ENCODE measurements at regions not wholly inside any gene's neighbourhood (a gene's known extent, or its start where the extent isn't known, plus 50 kb on each side); places are given as distances from the start of the nearest gene placed in this dataset.

DNA sequence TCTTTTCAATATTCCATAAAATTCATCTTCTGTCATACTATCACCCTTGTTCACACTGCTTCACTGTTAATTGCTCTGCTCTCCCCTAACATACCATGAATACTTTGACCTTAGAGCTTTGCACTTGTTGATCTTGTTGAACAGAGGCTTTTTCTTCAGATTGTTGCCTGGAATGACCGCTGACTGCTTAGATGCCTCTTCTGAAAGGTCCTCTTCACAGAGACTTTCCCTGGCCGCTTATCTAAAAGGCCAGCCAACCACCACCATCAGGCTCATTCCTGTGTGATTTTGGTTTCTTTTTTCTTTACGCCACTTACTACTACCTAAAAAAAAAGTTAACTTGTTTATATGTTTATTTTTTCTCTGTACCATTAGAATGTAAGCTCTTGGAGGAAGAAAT is 667.7 kb downstream of the STPG2 start:
- no peak for DNase-seq
- Mint-ChIP-seq H3K36me3 (no peaks in the 10 kb centered on the region), H3K4me1 (no peaks in the 10 kb centered on the region), H3K27ac (no peak overlapping the region), H3K9me3 (peaks cover 6% of the 10 kb centered on the region), H3K27me3 (no peaks in the 10 kb centered on the region), H3K4me3 (no peak overlapping the region)
- CTCF ChIA-PET = no interaction called here

GRCh38 chr4:97477974-97478373 is 665.3 kb downstream of the STPG2 start:
- no peaks in the 10 kb centered on the region for H3K4me1 Mint-ChIP-seq
- no peaks in the 10 kb centered on the region for H3K27me3 Mint-ChIP-seq
- DNase-seq = no peak
- H3K27ac Mint-ChIP-seq = no peak overlapping the region
- H3K4me3 Mint-ChIP-seq = no peak overlapping the region
- peaks cover 4% of the 10 kb centered on the region for H3K9me3 Mint-ChIP-seq
- CTCF ChIA-PET = no interaction called here
- H3K36me3 Mint-ChIP-seq = no peaks in the 10 kb centered on the region

DNA sequence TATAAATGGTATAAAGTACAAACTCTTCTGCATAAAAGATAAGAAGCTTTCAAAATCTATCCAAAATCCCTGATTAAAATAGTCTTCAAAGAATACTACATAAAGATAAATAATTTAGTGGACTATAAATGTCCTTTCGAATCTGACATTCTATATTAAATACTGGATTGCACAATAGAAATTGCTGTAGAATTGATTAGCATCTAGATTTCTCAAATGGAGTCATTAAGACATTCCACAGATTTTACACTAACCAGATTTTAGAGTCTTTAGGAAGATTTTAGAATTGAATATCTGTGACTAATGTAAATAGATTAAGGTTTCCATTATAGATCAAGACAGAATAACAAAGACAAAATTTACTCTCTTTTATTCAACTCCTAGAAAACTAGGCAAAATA is 663.9 kb downstream of the STPG2 start:
- Mint-ChIP-seq H3K27me3 (no peaks in the 10 kb centered on the region), H3K27ac (no peak overlapping the region), H3K9me3 (peaks cover 5% of the 10 kb centered on the region), H3K36me3 (no peaks in the 10 kb centered on the region), H3K4me3 (no peak overlapping the region), H3K4me1 (no peaks in the 10 kb centered on the region)
- CTCF ChIA-PET = no interaction called here
- no peak for DNase-seq

DNA sequence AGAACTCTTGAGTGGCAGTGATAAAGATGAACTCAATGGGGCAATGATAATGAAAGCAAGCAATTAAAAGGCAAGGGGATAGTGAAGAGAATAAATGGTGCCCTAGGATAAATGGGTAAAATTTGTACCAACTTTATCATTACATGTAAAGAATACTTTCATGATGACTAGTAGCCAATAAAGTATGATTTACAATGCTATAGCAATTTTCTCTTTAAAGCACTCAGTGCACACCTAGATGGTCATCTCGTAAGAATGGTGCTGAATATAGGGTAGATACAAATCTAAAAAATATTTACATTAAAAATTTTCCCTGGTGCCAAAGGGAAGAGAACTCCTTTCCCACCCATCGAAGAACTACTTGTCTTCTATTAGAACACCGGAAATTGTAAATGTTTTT is 651.4 kb downstream of the STPG2 start:
- H3K9me3 Mint-ChIP-seq = peaks cover 18% of the 10 kb centered on the region
- H3K27ac Mint-ChIP-seq = no peak overlapping the region
- H3K27me3 Mint-ChIP-seq = no peaks in the 10 kb centered on the region
- CTCF ChIA-PET = no interaction called here
- H3K36me3 Mint-ChIP-seq = no peaks in the 10 kb centered on the region
- no peak overlapping the region for H3K4me3 Mint-ChIP-seq
- no peak for DNase-seq
- no peaks in the 10 kb centered on the region for H3K4me1 Mint-ChIP-seq

GRCh38 chr4:97493815-97494518 is 649.3 kb downstream of the STPG2 start:
- Mint-ChIP-seq H3K27ac (no peak overlapping the region), H3K9me3 (peaks cover 17% of the 10 kb centered on the region), H3K27me3 (no peaks in the 10 kb centered on the region), H3K4me1 (no peaks in the 10 kb centered on the region), H3K36me3 (no peaks in the 10 kb centered on the region), H3K4me3 (no peak overlapping the region)
- CTCF ChIA-PET = no interaction called here
- DNase-seq = no peak

DNA sequence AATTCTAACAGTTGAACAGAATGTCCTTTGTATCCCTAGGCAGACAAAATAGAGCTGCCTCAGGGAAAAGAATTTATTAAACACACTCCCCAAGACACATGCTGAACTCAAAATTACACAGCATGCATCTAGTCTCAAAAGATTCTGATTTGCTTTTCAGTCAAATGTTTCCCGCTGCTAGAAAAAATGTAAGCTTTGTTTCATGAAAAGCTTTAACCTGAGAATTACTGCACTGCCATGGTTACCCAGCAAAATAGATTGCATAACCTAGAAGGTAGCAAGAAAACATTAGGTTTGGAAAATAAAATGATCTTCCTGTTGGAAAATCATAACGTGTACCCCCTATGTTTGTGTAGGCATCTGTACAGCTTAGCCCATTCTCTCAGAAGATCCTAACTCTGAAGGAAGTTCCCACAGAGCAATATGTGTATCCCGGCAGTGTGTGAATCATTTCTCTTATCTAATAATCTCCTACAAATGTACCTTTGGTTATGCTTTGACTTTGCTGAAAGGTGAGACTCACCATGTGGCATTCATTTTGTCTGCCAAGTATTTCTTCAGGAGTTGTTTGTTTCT is 646.9 kb downstream of the STPG2 start:
- DNase-seq = no peak
- Mint-ChIP-seq H3K9me3 (peaks cover 8% of the 10 kb centered on the region), H3K36me3 (no peaks in the 10 kb centered on the region), H3K27ac (no peak overlapping the region), H3K4me1 (no peaks in the 10 kb centered on the region), H3K4me3 (no peak overlapping the region), H3K27me3 (no peaks in the 10 kb centered on the region)
- CTCF ChIA-PET = no interaction called here

GRCh38 chr4:97498875-97499274 is 644.4 kb downstream of the STPG2 start:
- Mint-ChIP-seq H3K27ac (no peak overlapping the region), H3K27me3 (no peaks in the 10 kb centered on the region), H3K9me3 (peaks cover 3% of the 10 kb centered on the region), H3K4me1 (no peaks in the 10 kb centered on the region), H3K36me3 (no peaks in the 10 kb centered on the region), H3K4me3 (no peak overlapping the region)
- CTCF ChIA-PET = no interaction called here
- DNase-seq = no peak

- CTCF ChIA-PET = no interaction called here
- Mint-ChIP-seq H3K4me3 (no peak overlapping the region), H3K4me1 (no peaks in the 10 kb centered on the region)
These were observed 642.9 kb downstream of the STPG2 start for GRCh38 chr4:97500423-97500822.

GRCh38 chr4:97504713-97505112 is 638.6 kb downstream of the STPG2 start:
- Mint-ChIP-seq H3K4me1 (no peaks in the 10 kb centered on the region), H3K4me3 (no peak overlapping the region), H3K27me3 (no peaks in the 10 kb centered on the region), H3K36me3 (no peaks in the 10 kb centered on the region), H3K9me3 (no peaks in the 10 kb centered on the region), H3K27ac (no peak overlapping the region)
- DNase-seq = no peak
- CTCF ChIA-PET = no interaction called here

More at GRCh38 chr4:97500423-97500822, 642.9 kb downstream of the STPG2 start:
- no peak overlapping the region for H3K27ac Mint-ChIP-seq
- no peaks in the 10 kb centered on the region for H3K27me3 Mint-ChIP-seq
- H3K9me3 Mint-ChIP-seq = peaks cover 3% of the 10 kb centered on the region
- DNase-seq = no peak
- H3K36me3 Mint-ChIP-seq = no peaks in the 10 kb centered on the region

- H3K36me3 Mint-ChIP-seq = no peaks in the 10 kb centered on the region
- CTCF ChIA-PET = no interaction called here
- no peaks in the 10 kb centered on the region for H3K27me3 Mint-ChIP-seq
- no peak overlapping the region for H3K27ac Mint-ChIP-seq
- no peaks in the 10 kb centered on the region for H3K4me1 Mint-ChIP-seq
- H3K4me3 Mint-ChIP-seq = no peak overlapping the region
- no peak for DNase-seq
- peaks cover 2% of the 10 kb centered on the region for H3K9me3 Mint-ChIP-seq
These were observed 635.6 kb downstream of the STPG2 start for GRCh38 chr4:97507587-97508245.
